Omental fat pad (tissue), 3 donors: ENCODE measurements at regions not wholly inside any gene's neighbourhood (a gene's known extent, or its start where the extent isn't known, plus 50 kb on each side); places are given as distances from the start of the nearest gene placed in this dataset.

ENCODE experiments used
- ATAC-seq: fragments of 150-250 bp; one replicate; pipeline ENCODE4 v1.9.1; 2016; ENCODE audit warnings: mild to moderate bottlenecking, moderate library complexity; ENCODE audit not compliant: low FRiP score
- DNase-seq: peaks from one replicate; pipeline ENCODE4 v3.0.0-alpha.2; 2019; ENCODE audit warnings: low spot score
- TF ChIP-seq, protein P1 (sequence below), 3 donors: fragments of 450-650 bp; IDR thresholded peaks; one replicate each; pipeline ENCODE4 v1.5.1; 2016 to 2017; ENCODE audit warnings: antibody characterized with exemption in 3 of 3, mild to moderate bottlenecking in 3 of 3, moderate library complexity in 2 of 3

DNA sequence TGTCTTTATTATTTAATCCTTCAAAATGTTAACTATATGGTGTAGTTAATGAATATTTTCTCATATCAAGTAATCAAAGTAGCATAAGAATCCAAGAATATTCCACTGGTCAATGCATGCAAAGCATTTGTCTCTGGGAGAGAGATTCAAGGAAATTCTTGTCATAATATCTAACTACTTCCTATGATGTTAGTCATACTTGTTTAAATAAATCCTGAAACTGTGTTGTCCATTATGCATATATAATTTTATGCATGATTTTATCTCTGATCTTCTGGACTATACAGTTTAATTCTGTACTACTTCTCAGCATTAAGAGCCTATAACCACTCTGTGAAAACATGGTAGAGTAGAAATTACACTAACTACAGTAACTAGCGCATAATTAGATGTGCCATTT lies 388.3 kb downstream of the NR4A2 start:
- DNase-seq (no peak), ATAC-seq (no peak)
- TF ChIP-seq, protein P1, sequence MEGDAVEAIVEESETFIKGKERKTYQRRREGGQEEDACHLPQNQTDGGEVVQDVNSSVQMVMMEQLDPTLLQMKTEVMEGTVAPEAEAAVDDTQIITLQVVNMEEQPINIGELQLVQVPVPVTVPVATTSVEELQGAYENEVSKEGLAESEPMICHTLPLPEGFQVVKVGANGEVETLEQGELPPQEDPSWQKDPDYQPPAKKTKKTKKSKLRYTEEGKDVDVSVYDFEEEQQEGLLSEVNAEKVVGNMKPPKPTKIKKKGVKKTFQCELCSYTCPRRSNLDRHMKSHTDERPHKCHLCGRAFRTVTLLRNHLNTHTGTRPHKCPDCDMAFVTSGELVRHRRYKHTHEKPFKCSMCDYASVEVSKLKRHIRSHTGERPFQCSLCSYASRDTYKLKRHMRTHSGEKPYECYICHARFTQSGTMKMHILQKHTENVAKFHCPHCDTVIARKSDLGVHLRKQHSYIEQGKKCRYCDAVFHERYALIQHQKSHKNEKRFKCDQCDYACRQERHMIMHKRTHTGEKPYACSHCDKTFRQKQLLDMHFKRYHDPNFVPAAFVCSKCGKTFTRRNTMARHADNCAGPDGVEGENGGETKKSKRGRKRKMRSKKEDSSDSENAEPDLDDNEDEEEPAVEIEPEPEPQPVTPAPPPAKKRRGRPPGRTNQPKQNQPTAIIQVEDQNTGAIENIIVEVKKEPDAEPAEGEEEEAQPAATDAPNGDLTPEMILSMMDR (IDR thresholded peaks at IDR 0.05), result no peak

DNA sequence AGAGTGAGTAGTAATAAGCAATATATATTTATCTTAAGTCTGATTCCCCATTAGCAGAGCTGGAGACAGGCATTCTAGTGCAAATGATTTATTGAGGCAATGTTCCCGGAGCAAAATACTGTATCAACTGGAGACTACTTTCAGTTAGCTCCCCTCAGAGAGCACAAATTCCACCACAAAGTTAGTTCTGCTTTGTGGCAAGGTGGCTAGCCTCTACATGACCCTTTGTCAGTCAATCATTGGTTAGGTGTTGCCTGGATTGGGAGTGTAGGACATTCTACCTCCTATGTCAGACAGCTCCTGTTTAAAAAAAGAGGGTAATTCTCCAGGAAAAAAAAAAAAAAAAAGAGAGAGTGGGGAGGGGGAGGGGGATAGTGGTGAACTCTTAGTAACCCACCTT lies 402.2 kb downstream of the NR4A2 start:
- TF ChIP-seq, protein P1 (IDR thresholded peaks at IDR 0.05), result no peak
- DNase-seq (no peak), ATAC-seq (no peak)

- DNase-seq, result no peak
- TF ChIP-seq, protein P1 (IDR thresholded peaks at IDR 0.05), result no peak
- ATAC-seq, result no peak
Observed at GRCh38 chr2:155917380-155917779, 415.1 kb downstream of the NR4A2 start.

DNA sequence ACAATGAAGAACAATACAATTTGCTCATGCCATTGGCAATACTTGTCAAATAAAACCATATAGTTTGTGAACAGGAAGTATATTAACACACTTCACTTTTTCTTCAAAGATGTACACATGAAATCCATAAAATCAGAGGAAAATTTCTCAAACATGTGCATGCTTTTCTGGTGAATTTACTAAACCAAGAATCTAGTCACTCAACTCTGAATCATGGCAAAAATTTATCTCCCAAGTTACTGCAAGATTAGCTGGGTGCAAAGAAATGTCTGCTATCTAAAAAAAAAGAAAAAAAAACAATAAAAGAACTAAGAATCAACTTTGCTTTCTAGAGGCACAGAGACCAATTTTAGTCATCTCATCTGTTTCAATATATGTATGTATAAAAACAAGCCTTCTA lies 419.2 kb downstream of the NR4A2 start:
- ATAC-seq (no peak), DNase-seq (no peak)
- TF ChIP-seq, protein P1 (IDR thresholded peaks at IDR 0.05), result no peak

DNA sequence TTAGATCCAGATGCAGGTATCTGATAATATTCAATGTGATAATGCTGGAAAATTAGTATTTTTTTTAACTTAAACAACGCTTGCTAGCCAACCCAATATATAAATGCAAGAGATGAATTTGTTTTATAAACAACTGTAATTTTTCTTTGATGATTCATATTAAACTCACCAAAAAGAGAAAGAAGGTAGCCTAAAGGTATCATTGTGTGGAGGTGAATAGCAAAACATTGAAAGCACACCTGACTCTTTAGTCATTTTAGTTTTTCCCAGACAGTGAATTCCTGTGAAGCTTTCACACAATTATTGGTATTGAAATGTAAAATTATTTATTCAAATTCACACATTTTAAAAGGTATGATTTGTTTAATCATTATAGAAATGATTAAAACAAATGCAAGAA lies 424.0 kb downstream of the NR4A2 start:
- ATAC-seq (no peak), DNase-seq (no peak)
- TF ChIP-seq, protein P1 (IDR thresholded peaks at IDR 0.05), result no peak

DNA sequence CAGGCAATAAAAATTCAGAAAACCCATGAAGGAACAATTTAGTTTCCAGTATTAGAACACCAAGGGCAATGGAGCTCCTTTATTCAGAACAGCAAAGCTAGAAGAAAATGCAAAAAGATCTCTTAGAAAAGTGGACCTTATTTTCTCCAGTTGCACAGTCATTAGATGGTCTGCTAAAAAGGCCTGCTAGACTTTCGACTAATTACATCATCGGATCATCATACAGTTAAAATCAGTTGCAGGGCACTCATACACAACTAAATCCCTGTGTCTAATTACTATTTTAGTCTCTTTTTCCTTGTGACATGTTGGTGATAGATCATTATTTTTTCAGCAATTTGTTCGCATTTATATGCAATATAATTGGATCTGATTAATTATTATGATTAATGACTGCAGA lies 425.3 kb downstream of the NR4A2 start:
- DNase-seq (no peak), ATAC-seq (no peak)
- TF ChIP-seq, protein P1 (IDR thresholded peaks at IDR 0.05), result no peak

DNA sequence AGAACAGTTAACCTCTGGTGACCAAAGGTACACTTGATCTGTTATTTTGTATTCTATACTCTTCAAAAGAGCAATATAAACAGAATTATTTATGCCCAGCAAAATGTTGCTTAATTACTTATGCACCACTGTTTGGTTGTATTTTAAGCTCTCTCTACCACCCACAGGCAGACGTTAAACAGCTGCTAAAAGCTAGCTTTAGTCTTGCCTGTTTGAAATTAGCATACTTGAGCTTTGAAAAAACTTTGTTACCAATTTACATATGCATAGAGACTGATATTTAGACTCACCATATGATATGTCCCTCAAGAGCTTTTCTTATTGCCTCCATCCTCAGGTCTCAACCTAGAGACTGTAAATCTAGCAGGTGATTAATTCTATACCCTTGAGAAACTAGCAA lies 426.9 kb downstream of the NR4A2 start:
- TF ChIP-seq, protein P1 (IDR thresholded peaks at IDR 0.05), result no peak
- DNase-seq, result no peak
- ATAC-seq, result no peak
